GM12878 (cell line): ENCODE measurements at regions not wholly inside any gene's neighbourhood (a gene's known extent, or its start where the extent isn't known, plus 50 kb on each side); places are given as distances from the start of the nearest gene placed in this dataset.

Experiments
- ATAC-seq: fragments of 200-7000 bp; cut with Tn5 transposase; 3 replicates; pipeline ENCODE4 v1.9.1; 2020; ENCODE audit warnings: mild to moderate bottlenecking, moderate library complexity
- BruUV-seq: library from RNA; stranded (reverse); fragments of 400-500 nt; replicated peaks from 2 replicates; lab custom pipeline; 2021; lab: Mats Ljungman, UMichigan
- CTCF ChIA-PET: fragments of 300-600 bp; sonication (Branson Sonifier 250); formaldehyde crosslinking; extraction: SDS; loops from one replicate; lab custom pipeline; 2021; ENCODE audit warnings: inconsistent platforms; lab: Yijun Ruan, JAX
- POLR2A ChIA-PET: fragments of 350-600 bp; formaldehyde crosslinking; extraction: SDS; loops from one replicate; lab custom pipeline; 2021; ENCODE audit warnings: inconsistent platforms; lab: Charles Lee
- RAD21 ChIA-PET: fragments of 300-600 bp; sonication (Branson Sonifier 250); formaldehyde crosslinking; loops from one replicate; lab custom pipeline; 2023; ENCODE audit warnings: antibody characterized with exemption; ENCODE audit not compliant: unreplicated experiment; lab: Charles Lee
- SMC1A ChIA-PET: fragments of 300-600 bp; sonication (Branson Sonifier 250); formaldehyde crosslinking; loops from one replicate; lab custom pipeline; 2023; ENCODE audit not compliant: unreplicated experiment, uncharacterized antibody; lab: Charles Lee
- DNase-seq: peaks from one replicate; pipeline ENCODE4 v3.0.0-alpha.2; 2011; ENCODE audit warnings: low read depth, low spot score
- FAIRE-seq: peaks from 3 replicates; lab custom pipeline; 2011; peaks lifted over from hg19 to GRCh38; lab: Jason Lieb, UNC
- H2AFZ ChIP-seq: 2 replicates; pipeline ENCODE4 v1.6.0; 2011; ENCODE audit warnings: low read depth, low read length, control low read depth; ENCODE audit not compliant: control insufficient read depth
- H3K27ac ChIP-seq: 2 replicates; pipeline ENCODE4 v1.5.1; 2011; ENCODE audit warnings: control low read depth; ENCODE audit not compliant: control insufficient read depth, insufficient read depth
- H3K27me3 ChIP-seq, 2 experiments: replicated peaks in 1 of 2; 2 replicates each; pipeline versions ENCODE4 v1.6.0 to v1.6.1; 2011; ENCODE audit warnings: low read length in 1 of 2; ENCODE audit not compliant: control insufficient read depth in 2 of 2, insufficient read depth in 2 of 2
- H3K36me3 ChIP-seq, 2 experiments: 2 replicates each; pipeline ENCODE4 v1.5.1; 2011; ENCODE audit warnings: low read length in 1 of 2; ENCODE audit not compliant: control insufficient read depth in 2 of 2, insufficient read depth in 2 of 2
- H3K4me1 ChIP-seq: 2 replicates; pipeline ENCODE4 v1.6.1; 2011; ENCODE audit warnings: mild to moderate bottlenecking, low read length, moderate library complexity, mixed read lengths; ENCODE audit not compliant: control insufficient read depth, insufficient read depth
- H3K4me2 ChIP-seq: 2 replicates; pipeline ENCODE4 v1.6.0; 2011; ENCODE audit warnings: control low read depth; ENCODE audit not compliant: control insufficient read depth, insufficient read depth
- H3K4me3 ChIP-seq: fragments of 200-600 bp; sonication (generic); 2 replicates; pipeline ENCODE4 v1.5.1; 2016
- H3K79me2 ChIP-seq: 2 replicates; pipeline ENCODE4 v1.6.0; 2011; ENCODE audit warnings: low read length; ENCODE audit not compliant: control insufficient read depth, insufficient read depth
- H3K9ac ChIP-seq: 2 replicates; pipeline ENCODE4 v1.8.0; 2011; ENCODE audit warnings: low read length, control low read depth, mixed read lengths; ENCODE audit not compliant: control insufficient read depth, insufficient read depth
- H3K9me3 ChIP-seq: replicated peaks from 3 replicates; pipeline ENCODE4 v1.5.1; 2011; ENCODE audit warnings: mild to moderate bottlenecking, low read length; ENCODE audit not compliant: control insufficient read depth, insufficient read depth
- H4K20me1 ChIP-seq: 2 replicates; pipeline ENCODE4 v1.6.0; 2011; ENCODE audit not compliant: control insufficient read depth, insufficient read depth
- BMI1 ChIP-seq: fragments of 450-650 bp; IDR thresholded peaks from 2 replicates; pipeline ENCODE4 v1.6.1; 2016; ENCODE audit warnings: mild to moderate bottlenecking, moderate library complexity, borderline replicate concordance
- JUNB ChIP-seq: IDR thresholded peaks from 2 replicates; pipeline ENCODE4 v1.6.1; 2016; ENCODE audit warnings: antibody characterized with exemption, mild to moderate bottlenecking
- MEF2B ChIP-seq: fragments of 450-650 bp; IDR thresholded peaks from 2 replicates; pipeline ENCODE4 v1.6.1; 2018; ENCODE audit warnings: mild to moderate bottlenecking, moderate library complexity; ENCODE audit not compliant: partially characterized antibody, poor library complexity, severe bottlenecking
- RB1 ChIP-seq: fragments of 450-650 bp; formaldehyde crosslinking; IDR thresholded peaks from 2 replicates; pipeline ENCODE4 v1.6.1; 2017; ENCODE audit warnings: mild to moderate bottlenecking, borderline replicate concordance
- RBBP5 ChIP-seq: fragments of 200-600 bp; sonication (generic); conservative IDR thresholded peaks from 2 replicates; pipeline ENCODE4 v1.6.1; 2016
- SMAD1 ChIP-seq: fragments of 450-650 bp; IDR thresholded peaks from 2 replicates; pipeline ENCODE4 v1.6.1; 2018; ENCODE audit warnings: mild to moderate bottlenecking, low read depth; ENCODE audit not compliant: partially characterized antibody
- STAT3 ChIP-seq: IDR thresholded peaks from 2 replicates; pipeline ENCODE4 v1.6.1; 2011; ENCODE audit warnings: low read depth, low read length, improper control_type of control experiment
- SUPT20H ChIP-seq: IDR thresholded peaks from 2 replicates; pipeline ENCODE4 v1.6.1; 2011; ENCODE audit warnings: low read depth, mild to moderate bottlenecking, low read length, moderate library complexity, borderline replicate concordance; ENCODE audit not compliant: control insufficient read depth
- TCF3 ChIP-seq: IDR thresholded peaks from 2 replicates; pipeline ENCODE4 v1.6.1; 2012; ENCODE audit warnings: low read depth, mild to moderate bottlenecking, low read length, borderline replicate concordance; ENCODE audit not compliant: insufficient read depth
- WRNIP1 ChIP-seq: IDR thresholded peaks from 2 replicates; pipeline ENCODE4 v1.6.1; 2011; ENCODE audit warnings: low read depth, low read length, improper control_type of control experiment, borderline replicate concordance
- ZNF207 ChIP-seq: fragments of 450-650 bp; IDR thresholded peaks from 2 replicates; pipeline ENCODE4 v1.6.1; 2014; ENCODE audit warnings: antibody characterized with exemption, mild to moderate bottlenecking, borderline replicate concordance
- WGBS: methylation state at CpG from one replicate; pipeline ENCODE4 v1.1.6; 2016; ENCODE audit warnings: low lambda C conversion rate; ENCODE audit not compliant: insufficient replicate concordance, insufficient coverage; ENCODE audit errors: missing lambda C conversion rate; 5-methylcytosine and 5-hydroxymethylcytosine counted together
- in situ Hi-C: fragments of 300-500 bp; cut with MboI; formaldehyde crosslinking; loops from 9 replicates; pipeline ENCODE4 v1.14.3; 2018; ENCODE audit warnings: mixed read lengths
- intact Hi-C: fragments of 100-400 bp; cut with micrococcal nuclease; formaldehyde crosslinking; loops from one replicate; pipeline ENCODE4 v1.14.2; 2022; ENCODE audit not compliant: unreplicated experiment
- TF ChIP-seq, protein P1 (sequence below): fragments of 450-650 bp; formaldehyde crosslinking; IDR thresholded peaks from 2 replicates; pipeline ENCODE4 v1.4.0; 2020; ENCODE audit warnings: mild to moderate bottlenecking, moderate library complexity

GRCh38 chrX:7435822-7436221 is 287.9 kb upstream of the PUDP start:
- DNase-seq (no peak), FAIRE-seq (no peak), ATAC-seq (no peak)
- BruUV-seq, result no TSS peak
- in situ Hi-C loops (no loop called here), intact Hi-C loops (no loop called here)
- Histone ChIP-seq H2AFZ (no peak overlapping the region), H3K4me3 (no peak overlapping the region), H3K27me3 (no peaks in the 10 kb centered on the region), H4K20me1 (no peaks in the 10 kb centered on the region), H3K4me1 (no peaks in the 10 kb centered on the region), H3K27ac (no peak overlapping the region), H3K9ac (no peak overlapping the region), H3K4me2 (no peak overlapping the region), H3K36me3 (no peaks in the 10 kb centered on the region), H3K9me3 (no peaks in the 10 kb centered on the region; the same call in 2 of the 3 replicates), H3K79me2 (no peaks in the 10 kb centered on the region)
- CTCF ChIA-PET, result interaction anchor here (0.7 kb wide), 1 partner anchor 961 kb away, joined by 3 read pairs; no protein-coding TSS in a partner anchor
- POLR2A ChIA-PET, result no interaction called here
- SMC1A ChIA-PET, result no interaction called here
- 14% methylated on average over 2 of the region's 2 CpGs for WGBS
- TF ChIP-seq SUPT20H, result no peak
- no peak for TF ChIP-seq TCF3
- TF ChIP-seq JUNB, result no peak
- no peak for TF ChIP-seq ZNF207
- TF ChIP-seq BMI1, result no peak
- RAD21 ChIA-PET, result no interaction called here

DNA sequence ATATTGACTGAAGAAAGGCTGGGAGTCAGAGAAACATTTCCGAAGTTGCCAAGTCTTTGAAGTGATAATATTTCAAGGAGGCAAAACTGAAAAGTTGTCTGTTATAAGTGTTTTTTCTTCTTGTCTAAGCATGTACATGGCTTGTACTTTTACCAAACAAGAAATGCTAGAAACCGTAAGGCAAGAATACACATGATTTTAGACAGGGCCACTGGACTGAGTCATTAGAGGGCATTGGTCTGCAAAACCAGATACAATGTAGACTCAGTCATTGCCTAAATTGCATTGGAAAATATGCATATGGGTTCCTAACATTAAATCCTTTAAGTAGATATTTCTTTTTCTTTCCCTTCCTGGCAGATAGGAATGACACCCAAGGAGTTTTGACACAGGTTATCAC is 284.9 kb upstream of the PUDP start:
- Histone ChIP-seq H3K27me3 (no peaks in the 10 kb centered on the region), H3K4me1 (no peaks in the 10 kb centered on the region), H3K4me3 (no peak overlapping the region), H3K9ac (no peak overlapping the region), H2AFZ (no peak overlapping the region), H3K27ac (no peak overlapping the region), H3K79me2 (no peaks in the 10 kb centered on the region), H3K9me3 (no peaks in the 10 kb centered on the region), H3K36me3 (no peaks in the 10 kb centered on the region), H3K4me2 (no peak overlapping the region), H4K20me1 (no peaks in the 10 kb centered on the region)
- CTCF ChIA-PET, result no interaction called here
- POLR2A ChIA-PET, result no interaction called here
- intact Hi-C loops, result no loop called here
- in situ Hi-C loops, result no loop called here
- SMC1A ChIA-PET, result no interaction called here
- BruUV-seq, result no TSS peak
- no peak for DNase-seq
- WGBS, result 54% methylated on average over 2 of the region's 2 CpGs
- RAD21 ChIA-PET, result no interaction called here
- ATAC-seq, result no peak
- FAIRE-seq, result no peak
- TF ChIP-seq WRNIP1, result no peak
- TF ChIP-seq RB1, result no peak
- TF ChIP-seq RBBP5, result no peak
- TF ChIP-seq, protein P1, sequence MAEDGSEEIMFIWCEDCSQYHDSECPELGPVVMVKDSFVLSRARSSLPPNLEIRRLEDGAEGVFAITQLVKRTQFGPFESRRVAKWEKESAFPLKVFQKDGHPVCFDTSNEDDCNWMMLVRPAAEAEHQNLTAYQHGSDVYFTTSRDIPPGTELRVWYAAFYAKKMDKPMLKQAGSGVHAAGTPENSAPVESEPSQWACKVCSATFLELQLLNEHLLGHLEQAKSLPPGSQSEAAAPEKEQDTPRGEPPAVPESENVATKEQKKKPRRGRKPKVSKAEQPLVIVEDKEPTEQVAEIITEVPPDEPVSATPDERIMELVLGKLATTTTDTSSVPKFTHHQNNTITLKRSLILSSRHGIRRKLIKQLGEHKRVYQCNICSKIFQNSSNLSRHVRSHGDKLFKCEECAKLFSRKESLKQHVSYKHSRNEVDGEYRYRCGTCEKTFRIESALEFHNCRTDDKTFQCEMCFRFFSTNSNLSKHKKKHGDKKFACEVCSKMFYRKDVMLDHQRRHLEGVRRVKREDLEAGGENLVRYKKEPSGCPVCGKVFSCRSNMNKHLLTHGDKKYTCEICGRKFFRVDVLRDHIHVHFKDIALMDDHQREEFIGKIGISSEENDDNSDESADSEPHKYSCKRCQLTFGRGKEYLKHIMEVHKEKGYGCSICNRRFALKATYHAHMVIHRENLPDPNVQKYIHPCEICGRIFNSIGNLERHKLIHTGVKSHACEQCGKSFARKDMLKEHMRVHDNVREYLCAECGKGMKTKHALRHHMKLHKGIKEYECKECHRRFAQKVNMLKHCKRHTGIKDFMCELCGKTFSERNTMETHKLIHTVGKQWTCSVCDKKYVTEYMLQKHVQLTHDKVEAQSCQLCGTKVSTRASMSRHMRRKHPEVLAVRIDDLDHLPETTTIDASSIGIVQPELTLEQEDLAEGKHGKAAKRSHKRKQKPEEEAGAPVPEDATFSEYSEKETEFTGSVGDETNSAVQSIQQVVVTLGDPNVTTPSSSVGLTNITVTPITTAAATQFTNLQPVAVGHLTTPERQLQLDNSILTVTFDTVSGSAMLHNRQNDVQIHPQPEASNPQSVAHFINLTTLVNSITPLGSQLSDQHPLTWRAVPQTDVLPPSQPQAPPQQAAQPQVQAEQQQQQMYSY (CRISPR knock-in tag), result no peak
- TF ChIP-seq SMAD1, result no peak
- no peak for TF ChIP-seq STAT3
- TF ChIP-seq MEF2B, result no peak
- TF ChIP-seq SUPT20H, result no peak
